GM12872 (cell line): ENCODE measurements at regions not wholly inside any gene's neighbourhood (a gene's known extent, or its start where the extent isn't known, plus 50 kb on each side); places are given as distances from the start of the nearest gene placed in this dataset.

Experiments used
- TF ChIP-seq, protein P1 (sequence below): IDR thresholded peaks from 3 replicates; pipeline ENCODE4 v1.5.1; 2011; ENCODE audit warnings: low read depth, mild to moderate bottlenecking, low read length, moderate library complexity; ENCODE audit not compliant: insufficient read depth

DNA sequence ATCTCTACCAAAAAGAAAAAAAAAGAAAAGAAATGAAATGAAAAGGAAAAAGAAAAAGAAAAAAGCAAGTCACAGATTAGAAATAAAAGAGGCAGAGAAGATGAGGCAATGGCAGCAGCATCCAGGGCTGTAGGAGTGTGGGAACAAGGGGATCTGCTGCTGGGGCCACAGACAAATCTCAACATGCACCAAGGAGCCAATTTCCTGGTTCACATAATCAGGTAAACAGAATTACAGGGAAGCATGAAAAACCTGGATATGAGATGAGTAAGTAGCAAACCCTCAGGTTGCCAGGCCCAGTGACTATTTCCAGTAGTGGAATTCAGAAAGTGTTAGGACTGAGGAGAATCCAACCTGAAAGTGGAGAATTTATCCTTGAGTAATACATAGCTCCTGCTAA lies 77.4 kb upstream of the ARHGAP28 start:
- TF ChIP-seq, protein P1, sequence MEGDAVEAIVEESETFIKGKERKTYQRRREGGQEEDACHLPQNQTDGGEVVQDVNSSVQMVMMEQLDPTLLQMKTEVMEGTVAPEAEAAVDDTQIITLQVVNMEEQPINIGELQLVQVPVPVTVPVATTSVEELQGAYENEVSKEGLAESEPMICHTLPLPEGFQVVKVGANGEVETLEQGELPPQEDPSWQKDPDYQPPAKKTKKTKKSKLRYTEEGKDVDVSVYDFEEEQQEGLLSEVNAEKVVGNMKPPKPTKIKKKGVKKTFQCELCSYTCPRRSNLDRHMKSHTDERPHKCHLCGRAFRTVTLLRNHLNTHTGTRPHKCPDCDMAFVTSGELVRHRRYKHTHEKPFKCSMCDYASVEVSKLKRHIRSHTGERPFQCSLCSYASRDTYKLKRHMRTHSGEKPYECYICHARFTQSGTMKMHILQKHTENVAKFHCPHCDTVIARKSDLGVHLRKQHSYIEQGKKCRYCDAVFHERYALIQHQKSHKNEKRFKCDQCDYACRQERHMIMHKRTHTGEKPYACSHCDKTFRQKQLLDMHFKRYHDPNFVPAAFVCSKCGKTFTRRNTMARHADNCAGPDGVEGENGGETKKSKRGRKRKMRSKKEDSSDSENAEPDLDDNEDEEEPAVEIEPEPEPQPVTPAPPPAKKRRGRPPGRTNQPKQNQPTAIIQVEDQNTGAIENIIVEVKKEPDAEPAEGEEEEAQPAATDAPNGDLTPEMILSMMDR, result no peak

DNA sequence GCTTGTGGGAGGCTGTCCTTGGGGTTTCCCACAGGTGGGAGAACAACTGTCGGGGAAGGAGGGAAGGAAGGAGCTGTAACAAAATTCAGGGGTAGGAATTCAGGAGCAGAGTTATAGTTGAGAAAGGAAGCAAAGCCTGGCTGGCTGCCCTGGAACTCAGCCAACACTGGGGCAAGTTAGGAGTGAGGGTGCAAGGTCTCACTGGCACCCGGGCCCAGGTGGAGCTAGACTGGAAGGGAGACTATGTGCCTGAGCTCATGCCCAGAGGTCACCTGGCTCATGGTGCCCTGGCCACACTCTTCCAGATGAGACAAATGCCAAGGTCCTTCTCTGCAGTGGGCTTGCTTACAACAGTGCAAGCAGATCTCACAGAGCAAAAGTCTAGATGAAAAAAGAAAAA lies 75.6 kb upstream of the ARHGAP28 start:
- TF ChIP-seq, protein P1, result no peak

DNA sequence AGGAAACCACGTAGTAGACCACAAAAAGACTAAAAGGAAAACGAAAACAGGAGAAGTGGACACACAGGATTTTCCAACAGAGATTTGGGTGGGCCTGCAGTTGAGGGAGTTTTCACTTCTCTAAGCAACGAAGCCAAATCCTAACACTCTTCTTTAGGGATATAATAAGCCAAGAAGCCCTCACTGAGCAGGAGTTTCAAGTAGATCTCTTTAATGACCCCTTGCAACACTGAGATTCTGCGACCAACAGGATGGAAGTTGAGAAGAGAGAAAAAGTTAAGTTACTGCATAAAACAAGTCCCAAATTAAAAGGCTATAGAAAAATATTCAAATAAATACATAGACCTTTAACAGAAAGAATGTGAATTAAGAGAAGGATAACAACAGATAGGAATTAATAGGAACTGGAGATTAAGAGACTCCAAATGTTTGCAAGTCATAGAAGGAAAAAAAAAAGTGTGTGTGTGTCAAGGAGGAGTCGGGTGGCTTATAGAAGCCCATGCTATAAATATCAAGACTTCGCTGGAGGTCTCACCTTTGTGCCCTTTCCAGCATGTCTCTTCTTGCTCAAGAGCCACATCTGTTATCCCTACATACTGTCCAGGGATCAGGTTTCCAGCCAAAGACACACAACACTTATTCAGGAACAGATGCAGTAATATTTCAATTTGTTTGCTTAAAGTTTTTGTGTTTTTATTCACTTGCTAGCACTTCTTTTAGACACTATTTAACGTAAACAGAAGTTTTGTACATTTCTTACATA lies 69.4 kb upstream of the ARHGAP28 start:
- TF ChIP-seq, protein P1, result no peak

- TF ChIP-seq, protein P1, result no peak
Measured at GRCh38 chr18:6661692-6662415, 67.7 kb upstream of the ARHGAP28 start.

DNA sequence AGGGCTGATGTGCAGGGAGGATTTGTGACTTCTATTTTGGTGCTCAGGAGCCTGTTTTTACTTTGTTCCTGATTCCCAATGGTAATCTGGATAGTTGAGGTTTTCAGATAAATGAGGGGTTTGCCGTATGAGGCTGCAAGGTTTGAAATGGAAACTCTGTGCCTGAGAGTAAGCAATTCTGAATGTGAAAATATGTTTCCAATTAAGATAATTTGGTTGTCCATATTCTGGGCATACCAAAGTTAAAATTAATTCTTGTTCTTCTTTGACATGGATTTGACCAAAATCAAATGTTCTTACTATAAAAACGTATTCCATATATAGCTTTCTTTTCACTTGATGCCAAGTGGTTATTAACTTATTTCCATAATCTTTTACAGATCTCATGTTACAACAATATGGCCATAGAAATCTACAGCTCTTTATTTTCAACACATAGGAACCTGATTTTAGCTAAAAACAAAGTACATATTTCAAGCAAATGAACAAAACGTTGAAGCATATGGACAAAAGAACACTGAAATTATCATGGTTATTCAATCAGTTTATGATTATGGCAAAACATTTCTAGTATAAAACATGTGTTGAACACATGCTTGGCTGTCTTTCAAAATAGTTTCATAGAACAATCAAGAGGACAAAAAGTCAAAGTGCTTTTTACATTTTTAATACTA lies 63.4 kb upstream of the ARHGAP28 start:
- TF ChIP-seq, protein P1, result no peak

DNA sequence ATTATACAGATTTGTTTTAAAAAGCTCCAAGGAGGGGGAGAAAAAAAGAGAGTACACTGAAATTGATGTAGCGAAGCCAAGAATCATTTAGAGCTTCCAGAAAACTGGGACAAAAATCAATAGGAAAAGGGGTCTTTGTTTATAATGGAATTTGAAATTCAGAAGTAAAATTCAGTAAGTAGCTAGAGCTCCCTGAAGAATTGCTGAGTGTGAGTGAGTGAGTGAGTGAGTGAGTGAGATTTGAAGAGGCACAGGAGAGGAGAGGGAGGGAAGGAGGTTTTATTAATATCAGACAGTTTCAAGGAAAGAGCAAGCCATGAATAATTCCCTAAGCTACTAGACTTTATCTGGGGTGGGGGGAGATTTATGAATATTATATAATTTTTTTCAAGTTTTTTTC lies 60.7 kb upstream of the ARHGAP28 start:
- TF ChIP-seq, protein P1, result no peak

DNA sequence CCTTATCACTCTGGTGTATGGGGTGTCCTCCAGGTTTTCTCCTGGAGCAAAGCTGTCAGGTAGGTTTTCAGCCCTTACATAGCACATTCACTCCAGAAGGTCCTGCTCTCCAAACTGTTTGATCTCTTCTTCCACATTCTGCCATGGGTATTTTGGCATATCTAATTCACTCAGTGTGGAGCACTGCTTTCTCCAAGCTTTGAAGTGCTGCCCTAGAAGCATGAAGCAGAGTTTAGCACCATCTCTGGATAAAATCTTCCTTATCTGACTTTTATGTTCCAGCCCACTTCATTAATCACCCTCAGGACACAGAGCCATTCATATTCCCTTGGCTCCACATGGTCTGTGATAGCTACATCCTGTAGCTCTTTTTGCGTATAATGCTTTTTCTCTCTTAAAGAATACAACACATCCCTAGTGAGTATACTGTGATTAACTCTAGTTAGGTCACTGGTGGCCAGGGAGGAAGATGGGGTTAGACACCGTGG lies 56.7 kb upstream of the ARHGAP28 start:
- TF ChIP-seq, protein P1, result no peak
